ENCODE measurements at regions not wholly inside any gene's neighbourhood (a gene's known extent, or its start where the extent isn't known, plus 50 kb on each side); places are given as distances from the start of the nearest gene placed in this dataset.

DNA sequence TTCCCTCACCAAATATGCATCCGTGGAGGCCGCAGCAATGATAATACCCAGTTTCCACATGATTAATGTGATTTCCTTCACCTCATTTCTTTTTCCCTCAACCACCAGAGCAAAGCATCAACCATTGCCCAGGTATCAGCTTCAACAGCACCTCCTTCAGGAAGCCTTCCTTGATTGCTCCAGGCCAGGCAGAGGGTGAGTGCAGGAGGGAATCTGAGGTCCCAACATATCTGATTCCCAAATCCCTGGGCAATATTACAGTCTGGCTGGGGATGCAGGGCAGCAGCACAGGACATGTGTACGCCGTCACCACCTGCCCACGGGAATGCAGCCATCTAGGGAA is 142.4 kb upstream of the MYCN start:
- in situ Hi-C loops (cut with MboI; ENCODE audit: low pct_unique_long_range_greater_than_20kb, low sequenced_read_pairs), result no loop called here
- DNase-seq, result no peak

DNA sequence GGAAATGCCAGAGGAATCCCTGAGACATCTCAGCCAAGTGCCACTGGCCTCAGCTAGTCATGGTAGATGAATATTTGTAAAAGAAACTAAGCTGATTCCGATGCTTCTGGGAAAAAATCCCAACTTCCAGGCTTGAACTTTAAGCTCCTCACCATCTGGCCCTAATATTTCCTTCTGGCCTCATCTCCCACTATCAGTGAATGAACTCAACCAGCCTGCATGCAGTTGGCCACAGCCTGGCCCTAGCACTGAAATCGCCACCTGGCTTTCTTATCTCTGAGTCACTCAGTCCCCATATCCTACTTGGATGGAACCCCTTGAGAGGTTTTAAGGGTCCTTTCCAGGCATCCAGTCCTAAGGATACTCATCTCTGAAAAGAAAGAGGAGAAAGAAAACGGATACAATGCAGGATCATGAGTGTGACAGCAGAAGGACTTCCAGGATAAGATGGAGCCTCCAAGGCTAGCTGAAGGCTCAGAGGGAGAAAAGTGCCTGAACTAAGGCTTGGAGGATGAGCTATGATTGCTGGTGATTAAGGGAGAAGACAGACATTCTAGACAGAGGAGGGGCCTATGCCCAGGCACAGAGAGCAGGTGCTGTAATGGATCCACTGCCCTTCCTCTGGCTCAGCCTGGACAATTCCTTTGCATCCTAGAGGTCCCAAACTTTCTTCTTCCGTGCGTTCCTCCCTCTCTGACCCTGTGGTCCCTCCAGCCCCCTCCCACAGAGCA is 141.5 kb upstream of the MYCN start:
- in situ Hi-C loops (cut with MboI; ENCODE audit: low pct_unique_long_range_greater_than_20kb, low sequenced_read_pairs), result no loop called here

GRCh38 chr2:15799432-15799827 is 140.9 kb upstream of the MYCN start:
- no peak for DNase-seq
- in situ Hi-C loops (cut with MboI; ENCODE audit: low pct_unique_long_range_greater_than_20kb, low sequenced_read_pairs), result no loop called here

More for the DNA sequence above, 141.5 kb upstream of the MYCN start:
- no peak for DNase-seq

DNA sequence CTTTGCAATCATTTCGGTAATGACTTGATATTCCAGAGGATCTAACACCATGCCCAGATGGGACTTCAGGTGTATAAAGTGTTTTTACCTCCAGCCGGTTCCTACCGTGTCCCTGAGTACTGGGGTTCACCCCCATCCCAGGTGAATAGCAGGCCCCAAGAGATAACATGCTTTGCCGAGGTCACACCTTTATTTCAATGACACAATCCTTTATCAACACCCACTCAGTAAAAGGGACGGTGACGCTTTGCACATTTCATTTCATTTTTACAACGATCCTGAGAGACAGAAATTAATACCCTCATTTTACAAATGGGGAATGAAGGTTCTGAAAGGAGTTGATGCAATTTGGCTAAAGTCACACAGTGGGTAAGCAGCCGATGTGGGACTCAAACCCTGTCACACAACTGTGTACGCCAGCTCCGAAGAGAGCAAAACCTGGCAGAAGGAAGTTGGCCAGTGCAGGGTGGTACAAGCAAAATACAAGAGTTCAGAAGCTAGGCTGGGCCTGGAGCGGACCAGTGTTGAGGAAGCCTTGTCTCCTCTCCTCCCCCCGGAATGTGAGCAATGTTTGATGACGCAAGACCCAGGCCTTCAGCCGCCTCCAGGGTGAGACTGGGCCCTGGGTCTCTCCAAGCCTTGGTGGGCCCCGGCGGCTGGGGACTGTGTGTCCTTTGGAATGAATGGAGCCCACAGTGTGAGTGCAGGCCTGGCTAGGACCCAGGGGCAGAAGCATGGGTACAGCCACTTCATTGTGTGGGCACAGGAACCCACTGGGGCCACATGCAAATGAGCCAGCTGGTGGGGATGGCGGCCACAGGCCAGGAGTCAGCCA is 139.6 kb upstream of the MYCN start:
- no peak for DNase-seq
- in situ Hi-C loops (cut with MboI; ENCODE audit: low pct_unique_long_range_greater_than_20kb, low sequenced_read_pairs), result no loop called here

DNA sequence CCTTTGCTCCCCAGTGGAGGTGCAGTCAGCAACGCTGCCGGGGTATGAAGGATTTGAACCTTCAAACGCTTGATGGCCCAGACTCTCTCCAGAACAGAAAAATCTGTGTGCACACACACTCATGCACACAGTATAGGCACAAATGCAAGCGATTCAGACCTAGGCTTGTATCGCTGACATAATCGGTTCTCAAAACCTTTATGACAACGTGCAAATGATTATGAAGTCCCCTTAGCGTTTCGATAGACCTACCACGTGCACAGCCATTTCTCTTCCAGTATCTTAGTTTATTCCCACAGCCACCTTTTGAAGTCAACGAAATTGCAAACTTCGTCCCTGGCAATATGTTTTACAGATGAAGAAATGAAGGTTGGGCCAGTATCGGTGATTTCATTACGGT is 138.9 kb upstream of the MYCN start:
- in situ Hi-C loops (cut with MboI; ENCODE audit: low pct_unique_long_range_greater_than_20kb, low sequenced_read_pairs), result no loop called here

GRCh38 chr2:15801904-15802303 is 138.4 kb upstream of the MYCN start:
- in situ Hi-C loops (cut with MboI; ENCODE audit: low pct_unique_long_range_greater_than_20kb, low sequenced_read_pairs), result no loop called here
- no peak for DNase-seq

More for the DNA sequence above, 138.9 kb upstream of the MYCN start:
- no peak for DNase-seq

GRCh38 chr2:15802657-15803542 is 137.4 kb upstream of the MYCN start:
- DNase-seq, result no peak
- in situ Hi-C loops (cut with MboI; ENCODE audit: low pct_unique_long_range_greater_than_20kb, low sequenced_read_pairs), result no loop called here

GRCh38 chr2:15803543-15804245 is 136.7 kb upstream of the MYCN start:
- no peak for DNase-seq
- in situ Hi-C loops (cut with MboI; ENCODE audit: low pct_unique_long_range_greater_than_20kb, low sequenced_read_pairs), result no loop called here

- in situ Hi-C loops (cut with MboI; ENCODE audit: low pct_unique_long_range_greater_than_20kb, low sequenced_read_pairs), result no loop called here
These were observed 136.1 kb upstream of the MYCN start for GRCh38 chr2:15804246-15804619.

DNA sequence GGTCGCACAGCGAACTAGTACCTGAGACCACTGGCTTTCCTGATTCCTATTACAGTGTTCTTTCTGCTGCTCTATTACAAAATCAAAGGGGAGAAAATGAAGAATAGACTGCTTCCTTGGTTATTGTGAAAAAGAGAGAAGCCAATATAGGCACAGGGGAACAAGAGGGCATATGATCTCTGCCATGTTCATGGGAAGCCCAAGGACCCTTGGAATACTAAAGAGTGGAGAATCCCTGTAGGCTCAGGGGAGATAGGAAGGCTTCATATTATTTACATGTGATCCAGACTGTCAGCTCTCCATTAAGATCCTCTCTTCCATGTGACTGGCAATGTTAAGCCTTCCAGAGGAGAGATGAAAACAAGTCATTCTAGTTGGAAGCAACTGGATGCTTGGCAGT is 135.7 kb upstream of the MYCN start:
- in situ Hi-C loops (cut with MboI; ENCODE audit: low pct_unique_long_range_greater_than_20kb, low sequenced_read_pairs), result no loop called here
- DNase-seq, result no peak

More at GRCh38 chr2:15804246-15804619, 136.1 kb upstream of the MYCN start:
- no peak for DNase-seq

DNA sequence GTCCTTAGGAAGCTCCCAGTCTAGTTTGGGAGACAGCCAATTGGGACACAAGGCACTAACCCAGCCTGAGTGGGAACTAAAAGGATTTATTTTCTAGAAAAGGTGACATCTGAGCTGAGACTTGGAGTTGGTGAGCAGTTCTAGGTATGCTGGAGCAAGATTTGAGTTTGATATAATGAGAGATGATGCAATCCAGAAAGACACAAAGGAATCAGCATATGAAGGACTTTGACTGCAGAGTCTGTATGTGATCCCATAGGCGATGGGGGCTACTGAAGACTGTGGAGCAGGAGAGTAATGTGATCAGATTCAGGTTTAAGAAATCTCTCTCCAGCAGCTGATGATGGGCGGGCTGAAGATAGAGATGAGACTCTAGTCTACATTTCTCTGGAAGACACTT is 135.1 kb upstream of the MYCN start:
- DNase-seq, result no peak
- in situ Hi-C loops (cut with MboI; ENCODE audit: low pct_unique_long_range_greater_than_20kb, low sequenced_read_pairs), result no loop called here

DNA sequence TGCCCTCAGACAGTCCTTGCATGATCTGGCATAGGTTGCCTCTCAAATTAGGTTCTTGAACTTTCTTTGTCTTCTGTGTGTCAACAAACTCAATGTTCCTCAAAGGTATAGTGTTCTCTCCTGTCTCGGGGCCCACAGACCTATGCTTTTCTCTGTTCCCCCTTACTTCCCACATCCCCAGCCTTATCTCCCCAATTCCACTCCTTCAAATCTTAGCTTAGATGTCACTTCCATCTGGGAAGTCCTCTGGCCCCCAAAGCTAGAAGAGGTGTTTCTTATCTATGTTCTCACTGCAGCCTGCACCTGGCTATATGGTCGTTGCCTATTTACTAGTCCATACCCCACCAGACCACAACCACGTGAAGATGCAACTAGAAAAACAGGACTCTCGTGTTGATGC is 134.6 kb upstream of the MYCN start:
- in situ Hi-C loops (cut with MboI; ENCODE audit: low pct_unique_long_range_greater_than_20kb, low sequenced_read_pairs), result no loop called here
- DNase-seq, result no peak

DNA sequence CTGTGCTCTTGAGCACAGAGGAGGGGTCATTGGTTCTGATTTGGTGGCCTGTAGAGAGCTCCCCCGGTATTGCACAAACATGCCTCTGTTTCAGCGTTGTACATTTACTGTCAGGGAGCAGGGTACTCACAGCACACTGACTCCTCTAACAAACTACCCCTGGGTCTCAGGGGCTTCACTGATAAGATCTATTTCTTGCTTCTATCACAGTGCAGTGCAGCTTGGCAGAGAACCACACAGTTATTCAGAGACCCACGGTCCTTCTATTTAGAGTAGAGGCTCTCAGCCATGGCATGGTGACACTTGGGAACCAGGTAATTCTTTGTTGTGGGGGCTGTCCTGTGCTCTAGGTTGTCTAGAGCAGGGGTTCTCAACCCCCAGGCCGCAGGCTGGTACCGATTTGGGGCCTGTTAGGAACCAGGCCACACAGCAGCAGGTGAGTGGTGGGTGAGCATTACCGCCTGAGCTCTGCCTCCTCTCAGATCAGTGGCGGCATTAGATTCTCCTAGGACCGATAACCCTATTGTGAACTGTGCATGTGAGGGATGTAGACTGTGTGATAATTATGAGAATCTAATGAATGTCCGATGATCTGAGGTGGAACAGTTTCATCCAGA is 133.4 kb upstream of the MYCN start:
- in situ Hi-C loops (cut with MboI; ENCODE audit: low pct_unique_long_range_greater_than_20kb, low sequenced_read_pairs), result no loop called here
- no peak for DNase-seq

- in situ Hi-C loops (cut with MboI; ENCODE audit: low pct_unique_long_range_greater_than_20kb, low sequenced_read_pairs), result no loop called here
- no peak for DNase-seq
These were observed 132.7 kb upstream of the MYCN start for GRCh38 chr2:15807418-15808203.

- no peak for DNase-seq
- in situ Hi-C loops (cut with MboI; ENCODE audit: low pct_unique_long_range_greater_than_20kb, low sequenced_read_pairs), result no loop called here
These were observed 132.0 kb upstream of the MYCN start for GRCh38 chr2:15808204-15808910.

DNA sequence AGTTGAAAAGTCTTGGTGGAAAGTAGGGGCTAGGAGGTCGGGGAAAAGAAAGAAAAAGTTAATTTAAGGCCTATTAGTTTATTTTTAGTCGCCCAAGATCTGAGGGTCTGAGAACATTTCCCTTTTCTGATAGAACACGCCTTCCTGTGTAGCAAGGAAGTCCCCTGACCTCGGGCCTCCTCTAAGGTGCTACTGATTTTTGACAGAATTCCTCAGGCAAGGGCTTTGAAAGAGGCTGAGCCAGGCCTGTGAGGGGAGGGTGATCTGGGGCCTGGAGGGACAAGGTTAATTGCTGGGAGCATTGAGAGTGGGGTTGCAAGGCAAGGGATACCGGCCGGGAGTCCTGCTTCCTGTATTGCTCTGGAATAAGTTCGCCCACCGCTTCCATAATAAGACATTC is 131.4 kb upstream of the MYCN start:
- no peak for DNase-seq
- in situ Hi-C loops (cut with MboI; ENCODE audit: low pct_unique_long_range_greater_than_20kb, low sequenced_read_pairs), result no loop called here

DNA sequence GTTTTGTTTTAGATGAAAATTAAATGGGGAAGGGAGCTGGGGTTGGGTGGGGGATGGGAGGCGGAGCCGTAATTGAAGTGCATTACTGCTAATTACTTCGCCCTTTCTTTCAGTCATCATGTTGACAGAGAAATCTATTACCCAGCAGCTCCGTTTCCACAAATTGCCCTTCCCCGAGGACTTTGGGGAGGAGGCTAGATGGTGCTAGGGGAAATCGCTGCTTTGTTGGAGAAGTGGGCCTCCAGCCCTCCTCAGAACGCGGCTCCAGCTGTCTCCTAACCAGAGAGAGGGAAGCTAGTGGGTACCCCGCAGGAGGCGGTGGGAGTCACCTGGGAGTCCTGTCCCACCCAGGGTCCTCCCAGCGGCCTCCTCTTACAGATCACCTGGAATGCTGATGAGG is 130.9 kb upstream of the MYCN start:
- DNase-seq, result no peak
- in situ Hi-C loops (cut with MboI; ENCODE audit: low pct_unique_long_range_greater_than_20kb, low sequenced_read_pairs), result no loop called here

Measured in KBM-7 (cell line).